K562 (cell line): ENCODE measurements at regions not wholly inside any gene's neighbourhood (a gene's known extent, or its start where the extent isn't known, plus 50 kb on each side); places are given as distances from the start of the nearest gene placed in this dataset.

Experiments used
- ATAC-seq: fragments of 200-7000 bp; cut with Tn5 transposase; 3 replicates; pipeline ENCODE4 v1.9.1; 2020; ENCODE audit warnings: moderate library complexity
- BruUV-seq: library from RNA; stranded (reverse); fragments of 400-500 nt; replicated peaks from 2 replicates; lab custom pipeline; 2021; lab: Mats Ljungman, UMichigan
- CTCF ChIA-PET: fragments of 300-600 bp; formaldehyde crosslinking; extraction: SDS; loops from one replicate; lab custom pipeline; 2021; ENCODE audit warnings: low intra/inter-chr PET ratio; lab: Yijun Ruan, JAX
- POLR2A ChIA-PET: fragments of 300-600, 350-650 bp; sonication (Branson Sonifier 250); formaldehyde crosslinking; extraction: SDS; loops from one replicate; lab custom pipeline; 2021; ENCODE audit warnings: antibody characterized with exemption, inconsistent platforms; lab: Yijun Ruan, JAX
- DNase-seq, 4 experiments: peaks; one replicate each; pipeline versions ENCODE4 v3.0.0 to v3.0.0-alpha.2; 2011 to 2018; ENCODE audit warnings: low spot score in 3 of 4, mixed read lengths in 3 of 4; ENCODE audit errors: extremely low read depth in 1 of 4
- FAIRE-seq: peaks from 2 replicates; lab custom pipeline; 2011; peaks lifted over from hg19 to GRCh38; lab: Jason Lieb, UNC
- H2AFZ ChIP-seq: 2 replicates; pipeline ENCODE4 v1.6.0; 2011; ENCODE audit warnings: low read depth, low read length, control low read depth, inconsistent platforms
- H3K27ac ChIP-seq: fragments of 200-600 bp; 3 replicates; pipeline ENCODE4 v1.8.0; 2011; ENCODE audit warnings: low read depth, mild to moderate bottlenecking, control low read depth, inconsistent platforms, low read length, moderate library complexity, mixed read lengths; ENCODE audit errors: extremely low read depth
- H3K27me3 ChIP-seq, 2 experiments: fragments of 300-600 bp in 1 of 2; 2 replicates in 1 of 2; 3 replicates in 1 of 2; pipeline versions ENCODE4 v1.6.0 to v1.8.0; 2011; ENCODE audit warnings: inconsistent platforms in 2 of 2, low read length in 2 of 2, mild to moderate bottlenecking in 1 of 2, mixed read lengths in 1 of 2, moderate library complexity in 1 of 2; ENCODE audit not compliant: control insufficient read depth in 2 of 2, insufficient read depth in 2 of 2
- H3K36me3 ChIP-seq: fragments of 300-600 bp; 3 replicates; pipeline ENCODE4 v1.8.0; 2011; ENCODE audit warnings: mild to moderate bottlenecking, low read length, inconsistent platforms; ENCODE audit not compliant: control insufficient read depth, insufficient read depth
- H3K4me1 ChIP-seq, 2 experiments: fragments of 200-600 bp in 1 of 2; replicated peaks in 1 of 2; 2 replicates in 1 of 2; 3 replicates in 1 of 2; pipeline versions ENCODE4 v1.5.1 to v1.8.0; 2011; ENCODE audit warnings: inconsistent platforms in 2 of 2, low read length in 2 of 2, mild to moderate bottlenecking in 1 of 2, mixed read lengths in 1 of 2, moderate library complexity in 1 of 2; ENCODE audit not compliant: control insufficient read depth in 2 of 2, insufficient read depth in 2 of 2
- H3K4me2 ChIP-seq: 2 replicates; pipeline ENCODE4 v1.6.1; 2011; ENCODE audit warnings: low read length, control low read depth, inconsistent platforms, mixed read lengths; ENCODE audit not compliant: insufficient read depth
- H3K4me3 ChIP-seq: fragments of 200-600 bp; sonication (generic), shearing (Covaris generic); 2 replicates; pipeline ENCODE4 v1.5.1; 2016; ENCODE audit warnings: control low read depth, inconsistent platforms
- H3K79me2 ChIP-seq: fragments of 200-600 bp; 3 replicates; pipeline ENCODE4 v1.8.0; 2011; ENCODE audit warnings: low read length, inconsistent platforms; ENCODE audit not compliant: control insufficient read depth, insufficient read depth
- H3K9ac ChIP-seq, 2 experiments: 2 replicates each; pipeline versions ENCODE4 v1.6.0 to v1.6.1; 2011; ENCODE audit warnings: low read depth in 2 of 2, low read length in 2 of 2, control low read depth in 1 of 2, inconsistent platforms in 1 of 2, mild to moderate bottlenecking in 1 of 2, mixed read lengths in 1 of 2; ENCODE audit not compliant: insufficient read depth in 1 of 2
- H3K9me1 ChIP-seq: one replicate; pipeline ENCODE4 v1.6.0; 2011; ENCODE audit warnings: inconsistent platforms, mild to moderate bottlenecking, low read length, moderate library complexity; ENCODE audit not compliant: control insufficient read depth, insufficient read depth
- H3K9me3 ChIP-seq: replicated peaks from 2 replicates; pipeline ENCODE4 v1.5.1; 2011; ENCODE audit warnings: low read depth, low read length, inconsistent platforms; ENCODE audit not compliant: control insufficient read depth, insufficient read depth
- H4K20me1 ChIP-seq: replicated peaks from 2 replicates; pipeline ENCODE4 v1.6.1; 2011; ENCODE audit warnings: low read length, inconsistent platforms, mixed read lengths; ENCODE audit not compliant: control insufficient read depth, insufficient read depth
- ATF3 ChIP-seq, 2 experiments: fragments of 450-650 bp in 1 of 2; sonication (generic) in 1 of 2; formaldehyde crosslinking in 1 of 2; IDR thresholded peaks in 1 of 2; conservative IDR thresholded peaks in 1 of 2; 2 replicates each; pipeline versions ENCODE4 v1.6.1 to v1.8.1; 2016 to 2023; ENCODE audit warnings: mild to moderate bottlenecking in 2 of 2, moderate library complexity in 2 of 2, inconsistent platforms in 1 of 2, missing genetic modification reagents in 1 of 2
- CTCF ChIP-seq, 3 experiments: IDR thresholded peaks in 2 of 3; conservative IDR thresholded peaks in 1 of 3; 2 replicates each; pipeline ENCODE4 v1.5.1; 2011 to 2012; ENCODE audit warnings: low read length in 3 of 3, mild to moderate bottlenecking in 3 of 3, control low read depth in 2 of 3, improper control_type of control experiment in 1 of 3, inconsistent platforms in 1 of 3, low read depth in 1 of 3, mixed read lengths in 1 of 3, moderate library complexity in 1 of 3; ENCODE audit not compliant: insufficient read depth in 2 of 3
- CTCFL ChIP-seq: IDR thresholded peaks from 2 replicates; pipeline ENCODE4 v1.6.1; 2011; ENCODE audit warnings: borderline replicate concordance, low read depth, mild to moderate bottlenecking, moderate library complexity, low read length; ENCODE audit not compliant: insufficient read depth, poor library complexity, severe bottlenecking
- ERF ChIP-seq: fragments of 450-650 bp; formaldehyde crosslinking; IDR thresholded peaks from 2 replicates; pipeline ENCODE4 v1.4.0; 2020; ENCODE audit warnings: mild to moderate bottlenecking, mixed read lengths
- MYC ChIP-seq, 2 experiments: fragments of 250-450 bp in 1 of 2; sonication (Bioruptor Pico) in 1 of 2; IDR thresholded peaks; 2 replicates each; pipeline versions ENCODE4 v1.5.1 to v1.6.1; 2012 to 2021; ENCODE audit warnings: low read depth in 2 of 2, borderline replicate concordance in 1 of 2, improper control_type of control experiment in 1 of 2, low read length in 1 of 2, mild to moderate bottlenecking in 1 of 2, moderate library complexity in 1 of 2
- RBM14 ChIP-seq: fragments of 200-400 bp; formaldehyde crosslinking; IDR thresholded peaks from 2 replicates; pipeline ENCODE4 v1.6.1; 2018; ENCODE audit warnings: low read depth, mild to moderate bottlenecking, low read length, moderate library complexity, borderline replicate concordance; ENCODE audit not compliant: insufficient read depth
- SMC3 ChIP-seq: conservative IDR thresholded peaks from 2 replicates; pipeline ENCODE4 v1.6.1; 2011; ENCODE audit warnings: low read depth, low read length, improper control_type of control experiment; ENCODE audit not compliant: insufficient read depth
- YY1 ChIP-seq, 3 experiments: IDR thresholded peaks; 2 replicates each; pipeline ENCODE4 v1.6.1; 2011; ENCODE audit warnings: low read length in 2 of 3, mild to moderate bottlenecking in 2 of 3, moderate library complexity in 2 of 3, borderline replicate concordance in 1 of 3, control low read depth in 1 of 3, low read depth in 1 of 3; ENCODE audit not compliant: insufficient read depth in 3 of 3, insufficient replicate concordance in 2 of 3, control insufficient read depth in 1 of 3, insufficient read length in 1 of 3; ENCODE audit errors: extremely low read depth in 1 of 3
- ZNF24 ChIP-seq: fragments of 450-650 bp; IDR thresholded peaks from 2 replicates; pipeline ENCODE4 v1.6.1; 2016
- WGBS: fragments of 100-300 bp; shearing (Covaris generic); methylation state at CpG from one replicate; pipeline ENCODE4 v1.1.6; 2016; ENCODE audit warnings: low coverage, mixed read lengths; ENCODE audit not compliant: insufficient coverage; ENCODE audit errors: missing lambda C conversion rate; 5-methylcytosine and 5-hydroxymethylcytosine counted together
- in situ Hi-C: fragments of 300-500 bp; cut with MboI; formaldehyde crosslinking; loops from 4 replicates; pipeline ENCODE4 v1.15.0; 2018; ENCODE audit warnings: inconsistent platforms, mixed read lengths
- intact Hi-C: fragments of 100-400 bp; cut with micrococcal nuclease; formaldehyde crosslinking; loops from 2 replicates; pipeline ENCODE4 v1.14.2; 2022

GRCh38 chr7:26061678-26062603 lies 90.1 kb upstream of the NFE2L3 start:
- intact Hi-C loops, result loop anchor here (1.0 to 10.0 kb wide), 2 partner anchors 169 to 443 kb away; no protein-coding TSS in a partner anchor
- ATAC-seq (peak; percentile 94), FAIRE-seq (peak; percentile 94), DNase-seq (peak; percentile 68 to 72 (median 70))
- Histone ChIP-seq H4K20me1 (no peaks in the 10 kb centered on the region), H3K4me2 (no peak overlapping the region), H3K9me1 (no peaks in the 10 kb centered on the region), H3K4me3 (no peak overlapping the region), H2AFZ (no peak overlapping the region), H3K9me3 (no peaks in the 10 kb centered on the region), H3K9ac (no peak overlapping the region), H3K36me3 (no peaks in the 10 kb centered on the region), H3K27ac (no peak overlapping the region), H3K4me1 (no peaks in the 10 kb centered on the region), H3K27me3 (peaks cover 19 to 26% of the 10 kb centered on the region in 2 experiments), H3K79me2 (no peaks in the 10 kb centered on the region)
- POLR2A ChIA-PET, result interaction anchor here (0.9 kb wide), 1 partner anchor 10 kb away, joined by 3 read pairs; no protein-coding TSS in a partner anchor
- CTCF ChIA-PET, result interaction anchor here (1.2 to 2.7 kb wide), 2 partner anchors 169 to 303 kb away, joined by 6 to 22 read pairs; no protein-coding TSS in a partner anchor
- BruUV-seq, result no TSS peak
- 17% methylated on average over 20 of the region's 20 CpGs for WGBS
- in situ Hi-C loops, result no loop called here
- TF ChIP-seq MYC (IDR thresholded peaks at IDR 0.05; ENCODE audit: low read depth, low read length), result 0 out of 2 replicates have a peak, but pooled peaks have one; percentile 38
- TF ChIP-seq MYC (CRISPR knock-in tag; IDR thresholded peaks at IDR 0.05; ENCODE audit: borderline replicate concordance, low read depth), result no peak
- TF ChIP-seq SMC3, result peak; percentile 55
- TF ChIP-seq RBM14, result no peak
- TF ChIP-seq ZNF24, result peak; percentile 72; the same call in 1 of the 2 replicates
- TF ChIP-seq CTCFL, result peak; percentile 25
- no peak for TF ChIP-seq ERF
- TF ChIP-seq YY1 (IDR thresholded peaks at IDR 0.05; ENCODE audit: borderline replicate concordance in 1 of 3, control insufficient read depth in 1 of 3, extremely low read depth in 1 of 3, insufficient read depth in 3 of 3, insufficient read length in 1 of 3, insufficient replicate concordance in 2 of 3, low read depth in 1 of 3, low read length in 2 of 3), result peak in 1 of 3 experiments; percentile 28
- no peak for TF ChIP-seq ATF3 (IDR thresholded peaks at IDR 0.05)
- no peak for TF ChIP-seq ATF3 (CRISPR knock-in tag; conservative IDR thresholded peaks at IDR 0.05)
- TF ChIP-seq CTCF (IDR thresholded peaks at IDR 0.05 in 2 of 3, conservative IDR thresholded peaks at IDR 0.05 in 1 of 3; ENCODE audit: insufficient read depth in 2 of 3, low read depth in 1 of 3, low read length in 3 of 3), result peak; percentile 83 to 85 (median 84)
